A549 (cell line): ENCODE measurements at regions not wholly inside any gene's neighbourhood (a gene's known extent, or its start where the extent isn't known, plus 50 kb on each side); places are given as distances from the start of the nearest gene placed in this dataset.

Source experiments
- ATAC-seq, 2 experiments: fragments of 200-7000 bp in 1 of 2; fragments of >200 bp in 1 of 2; cut with Nextera tagmentation in 1 of 2; cut with Tn5 transposase in 1 of 2; 3 replicates each; pipeline versions ENCODE4 v1.8.0 to v1.9.1; 2018 to 2020; ENCODE audit warnings: mild to moderate bottlenecking in 1 of 2, moderate library complexity in 1 of 2
- CTCF ChIA-PET: fragments of 300-600 bp; sonication (Branson Sonifier 250); formaldehyde crosslinking; extraction: SDS; loops from one replicate; lab custom pipeline; 2021; ENCODE audit warnings: antibody characterized with exemption, inconsistent platforms; lab: Yijun Ruan, JAX
- POLR2A ChIA-PET: fragments of 350-600 bp; formaldehyde crosslinking; extraction: SDS; loops from one replicate; lab custom pipeline; 2021; ENCODE audit warnings: antibody characterized with exemption, inconsistent platforms; lab: Yijun Ruan, JAX
- DNase-seq, 2 experiments: peaks; one replicate each; pipeline versions ENCODE4 v3.0.0 to v3.0.0-alpha.2; 2011 to 2016; ENCODE audit warnings: low read depth in 1 of 2, low spot score in 1 of 2
- FAIRE-seq: peaks from 2 replicates; lab custom pipeline; 2011; peaks lifted over from hg19 to GRCh38; lab: Jason Lieb, UNC
- H3K27ac ChIP-seq, 2 experiments: fragments of >200 bp; sonication (Bioruptor Twin); formaldehyde crosslinking; 3 replicates each; pipeline ENCODE4 v1.5.1; 2016 to 2017
- H3K4me1 ChIP-seq: fragments of >200 bp; sonication (Bioruptor Twin); formaldehyde crosslinking; 3 replicates; pipeline ENCODE4 v1.6.1; 2016
- H3K4me2 ChIP-seq: fragments of >200 bp; sonication (Bioruptor Twin); formaldehyde crosslinking; 3 replicates; pipeline ENCODE4 v1.6.1; 2016
- H3K4me3 ChIP-seq: fragments of >200 bp; sonication (Bioruptor Twin); formaldehyde crosslinking; 3 replicates; pipeline ENCODE4 v1.5.1; 2016
- H3K9me3 ChIP-seq: fragments of >200 bp; sonication (Bioruptor Twin); formaldehyde crosslinking; 3 replicates; pipeline ENCODE4 v1.6.1; 2016
- CHD2 ChIP-seq: fragments of 150-350 bp; IDR thresholded peaks from 2 replicates; pipeline ENCODE4 v1.6.1; 2014; ENCODE audit warnings: low read length; ENCODE audit not compliant: partially characterized antibody
- CTCF ChIP-seq: fragments of >200 bp; sonication (Bioruptor Twin); formaldehyde crosslinking; IDR thresholded peaks from 3 replicates; pipeline ENCODE4 v1.5.1; 2016
- EHMT2 ChIP-seq: fragments of 200-600 bp; sonication (generic); IDR thresholded peaks from 2 replicates; pipeline ENCODE4 v1.6.1; 2016; ENCODE audit warnings: antibody characterized with exemption, low read depth, mild to moderate bottlenecking, moderate library complexity
- ELK1 ChIP-seq: fragments of 150-350 bp; IDR thresholded peaks from 2 replicates; pipeline ENCODE4 v1.6.1; 2014; ENCODE audit warnings: low read depth, mild to moderate bottlenecking, low read length
- ESRRA ChIP-seq: fragments of 150-350 bp; IDR thresholded peaks from 2 replicates; pipeline ENCODE4 v1.6.1; 2014; ENCODE audit warnings: mild to moderate bottlenecking, low read length, borderline replicate concordance
- FOSL2 ChIP-seq, 2 experiments: fragments of 450-650 bp in 1 of 2; fragments of >200 bp in 1 of 2; sonication (Bioruptor Twin) in 1 of 2; formaldehyde crosslinking; IDR thresholded peaks; 2 replicates each; pipeline versions ENCODE4 v1.5.0 to v1.6.1; 2016 to 2020; ENCODE audit warnings: mild to moderate bottlenecking in 1 of 2, moderate library complexity in 1 of 2
- HOXB13 ChIP-seq: fragments of 250-450 bp; sonication (Bioruptor Pico); IDR thresholded peaks from 2 replicates; pipeline ENCODE4 v1.5.0; 2020; ENCODE audit warnings: low read depth, mild to moderate bottlenecking, moderate library complexity
- JUN ChIP-seq, 2 experiments: fragments of >200 bp; sonication (Bioruptor Twin); formaldehyde crosslinking; IDR thresholded peaks; 2 replicates in 1 of 2; 3 replicates in 1 of 2; pipeline ENCODE4 v1.6.1; 2016 to 2017
- MAX ChIP-seq: IDR thresholded peaks from 2 replicates; pipeline ENCODE4 v1.6.1; 2012
- POLR2A ChIP-seq: IDR thresholded peaks from 2 replicates; pipeline ENCODE4 v1.6.1; 2012; ENCODE audit warnings: mild to moderate bottlenecking, low read length
- RCOR1 ChIP-seq: fragments of 150-350 bp; IDR thresholded peaks from 2 replicates; pipeline ENCODE4 v1.6.1; 2014; ENCODE audit warnings: antibody characterized with exemption, low read length, low read depth
- SREBF2 ChIP-seq: fragments of 450-650 bp; IDR thresholded peaks from 2 replicates; pipeline ENCODE4 v1.6.1; 2014; ENCODE audit warnings: mild to moderate bottlenecking, moderate library complexity
- WGBS: methylation state at CpG from one replicate; pipeline ENCODE4 v1.1.6; 2017; ENCODE audit errors: missing lambda C conversion rate; 5-methylcytosine and 5-hydroxymethylcytosine counted together
- TF ChIP-seq, protein P1 (sequence below): fragments of 200-600 bp; sonication (generic); IDR thresholded peaks from 2 replicates; pipeline ENCODE4 v1.6.1; 2016; ENCODE audit warnings: antibody characterized with exemption, mild to moderate bottlenecking, moderate library complexity

GRCh38 chr6:14498748-14499147 is 381.2 kb downstream of the CD83 start:
- POLR2A ChIA-PET, result no interaction called here

GRCh38 chr6:14499309-14499708 is 381.7 kb downstream of the CD83 start:
- FAIRE-seq (no peak), ATAC-seq (no peak), DNase-seq (no peak)
- TF ChIP-seq EHMT2, result no peak
- no peak for TF ChIP-seq JUN (IDR thresholded peaks at IDR 0.05)
- no peak for TF ChIP-seq CHD2
- TF ChIP-seq ELK1, result no peak
- TF ChIP-seq FOSL2 (IDR thresholded peaks at IDR 0.05), result no peak
- no peak for TF ChIP-seq FOSL2 (CRISPR knock-in tag; IDR thresholded peaks at IDR 0.05)
- no peak for TF ChIP-seq ESRRA
- TF ChIP-seq SREBF2, result no peak
- no peak for TF ChIP-seq MAX
- TF ChIP-seq HOXB13 (CRISPR knock-in tag), result no peak
- TF ChIP-seq, protein P1, sequence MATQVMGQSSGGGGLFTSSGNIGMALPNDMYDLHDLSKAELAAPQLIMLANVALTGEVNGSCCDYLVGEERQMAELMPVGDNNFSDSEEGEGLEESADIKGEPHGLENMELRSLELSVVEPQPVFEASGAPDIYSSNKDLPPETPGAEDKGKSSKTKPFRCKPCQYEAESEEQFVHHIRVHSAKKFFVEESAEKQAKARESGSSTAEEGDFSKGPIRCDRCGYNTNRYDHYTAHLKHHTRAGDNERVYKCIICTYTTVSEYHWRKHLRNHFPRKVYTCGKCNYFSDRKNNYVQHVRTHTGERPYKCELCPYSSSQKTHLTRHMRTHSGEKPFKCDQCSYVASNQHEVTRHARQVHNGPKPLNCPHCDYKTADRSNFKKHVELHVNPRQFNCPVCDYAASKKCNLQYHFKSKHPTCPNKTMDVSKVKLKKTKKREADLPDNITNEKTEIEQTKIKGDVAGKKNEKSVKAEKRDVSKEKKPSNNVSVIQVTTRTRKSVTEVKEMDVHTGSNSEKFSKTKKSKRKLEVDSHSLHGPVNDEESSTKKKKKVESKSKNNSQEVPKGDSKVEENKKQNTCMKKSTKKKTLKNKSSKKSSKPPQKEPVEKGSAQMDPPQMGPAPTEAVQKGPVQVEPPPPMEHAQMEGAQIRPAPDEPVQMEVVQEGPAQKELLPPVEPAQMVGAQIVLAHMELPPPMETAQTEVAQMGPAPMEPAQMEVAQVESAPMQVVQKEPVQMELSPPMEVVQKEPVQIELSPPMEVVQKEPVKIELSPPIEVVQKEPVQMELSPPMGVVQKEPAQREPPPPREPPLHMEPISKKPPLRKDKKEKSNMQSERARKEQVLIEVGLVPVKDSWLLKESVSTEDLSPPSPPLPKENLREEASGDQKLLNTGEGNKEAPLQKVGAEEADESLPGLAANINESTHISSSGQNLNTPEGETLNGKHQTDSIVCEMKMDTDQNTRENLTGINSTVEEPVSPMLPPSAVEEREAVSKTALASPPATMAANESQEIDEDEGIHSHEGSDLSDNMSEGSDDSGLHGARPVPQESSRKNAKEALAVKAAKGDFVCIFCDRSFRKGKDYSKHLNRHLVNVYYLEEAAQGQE, result no peak
- no peak for TF ChIP-seq POLR2A
- 0 out of 3 replicates have a peak, but pooled peaks cover 2% of the 10 kb centered on the region for H3K9me3 ChIP-seq
- H3K4me2 ChIP-seq, result peak overlapping the region; percentile 50
- 76% methylated on average over 4 of the region's 4 CpGs for WGBS
- CTCF ChIA-PET, result no interaction called here
- H3K4me3 ChIP-seq, result no peak overlapping the region
- peaks cover 28% of the 10 kb centered on the region for H3K4me1 ChIP-seq
- H3K27ac ChIP-seq, result peak overlapping the region; percentile 58 to 65; a peak in 5 of 6 replicates
- POLR2A ChIA-PET, result no interaction called here

More at GRCh38 chr6:14498748-14499147, 381.2 kb downstream of the CD83 start:
- Histone ChIP-seq H3K27ac (peak overlapping the region; percentile 58 to 65; a peak in 4 of 6 replicates), H3K9me3 (0 out of 3 replicates have a peak, but pooled peaks cover 2% of the 10 kb centered on the region), H3K4me3 (no peak overlapping the region), H3K4me1 (peaks cover 28% of the 10 kb centered on the region), H3K4me2 (no peak overlapping the region)
- TF ChIP-seq, protein P1, result no peak
- TF ChIP-seq CTCF (no peak), POLR2A (no peak), CHD2 (no peak), SREBF2 (no peak), RCOR1 (no peak)
- CTCF ChIA-PET, result interaction anchor here (0.6 kb wide), 2 partner anchors 54 to 1911 kb away, joined by 3 to 4 read pairs; no protein-coding TSS in a partner anchor
- 69% methylated on average over 1 of the region's 1 CpG for WGBS
- no peak for FAIRE-seq
- no peak for DNase-seq
- no peak for ATAC-seq
